ENCODE measurements at regions not wholly inside any gene's neighbourhood (a gene's known extent, or its start where the extent isn't known, plus 50 kb on each side); places are given as distances from the start of the nearest gene placed in this dataset.

GRCh38 chr18:51647346-51647745 is 449.9 kb upstream of the MEX3C start (continued):
- TF ChIP-seq, protein P1, sequence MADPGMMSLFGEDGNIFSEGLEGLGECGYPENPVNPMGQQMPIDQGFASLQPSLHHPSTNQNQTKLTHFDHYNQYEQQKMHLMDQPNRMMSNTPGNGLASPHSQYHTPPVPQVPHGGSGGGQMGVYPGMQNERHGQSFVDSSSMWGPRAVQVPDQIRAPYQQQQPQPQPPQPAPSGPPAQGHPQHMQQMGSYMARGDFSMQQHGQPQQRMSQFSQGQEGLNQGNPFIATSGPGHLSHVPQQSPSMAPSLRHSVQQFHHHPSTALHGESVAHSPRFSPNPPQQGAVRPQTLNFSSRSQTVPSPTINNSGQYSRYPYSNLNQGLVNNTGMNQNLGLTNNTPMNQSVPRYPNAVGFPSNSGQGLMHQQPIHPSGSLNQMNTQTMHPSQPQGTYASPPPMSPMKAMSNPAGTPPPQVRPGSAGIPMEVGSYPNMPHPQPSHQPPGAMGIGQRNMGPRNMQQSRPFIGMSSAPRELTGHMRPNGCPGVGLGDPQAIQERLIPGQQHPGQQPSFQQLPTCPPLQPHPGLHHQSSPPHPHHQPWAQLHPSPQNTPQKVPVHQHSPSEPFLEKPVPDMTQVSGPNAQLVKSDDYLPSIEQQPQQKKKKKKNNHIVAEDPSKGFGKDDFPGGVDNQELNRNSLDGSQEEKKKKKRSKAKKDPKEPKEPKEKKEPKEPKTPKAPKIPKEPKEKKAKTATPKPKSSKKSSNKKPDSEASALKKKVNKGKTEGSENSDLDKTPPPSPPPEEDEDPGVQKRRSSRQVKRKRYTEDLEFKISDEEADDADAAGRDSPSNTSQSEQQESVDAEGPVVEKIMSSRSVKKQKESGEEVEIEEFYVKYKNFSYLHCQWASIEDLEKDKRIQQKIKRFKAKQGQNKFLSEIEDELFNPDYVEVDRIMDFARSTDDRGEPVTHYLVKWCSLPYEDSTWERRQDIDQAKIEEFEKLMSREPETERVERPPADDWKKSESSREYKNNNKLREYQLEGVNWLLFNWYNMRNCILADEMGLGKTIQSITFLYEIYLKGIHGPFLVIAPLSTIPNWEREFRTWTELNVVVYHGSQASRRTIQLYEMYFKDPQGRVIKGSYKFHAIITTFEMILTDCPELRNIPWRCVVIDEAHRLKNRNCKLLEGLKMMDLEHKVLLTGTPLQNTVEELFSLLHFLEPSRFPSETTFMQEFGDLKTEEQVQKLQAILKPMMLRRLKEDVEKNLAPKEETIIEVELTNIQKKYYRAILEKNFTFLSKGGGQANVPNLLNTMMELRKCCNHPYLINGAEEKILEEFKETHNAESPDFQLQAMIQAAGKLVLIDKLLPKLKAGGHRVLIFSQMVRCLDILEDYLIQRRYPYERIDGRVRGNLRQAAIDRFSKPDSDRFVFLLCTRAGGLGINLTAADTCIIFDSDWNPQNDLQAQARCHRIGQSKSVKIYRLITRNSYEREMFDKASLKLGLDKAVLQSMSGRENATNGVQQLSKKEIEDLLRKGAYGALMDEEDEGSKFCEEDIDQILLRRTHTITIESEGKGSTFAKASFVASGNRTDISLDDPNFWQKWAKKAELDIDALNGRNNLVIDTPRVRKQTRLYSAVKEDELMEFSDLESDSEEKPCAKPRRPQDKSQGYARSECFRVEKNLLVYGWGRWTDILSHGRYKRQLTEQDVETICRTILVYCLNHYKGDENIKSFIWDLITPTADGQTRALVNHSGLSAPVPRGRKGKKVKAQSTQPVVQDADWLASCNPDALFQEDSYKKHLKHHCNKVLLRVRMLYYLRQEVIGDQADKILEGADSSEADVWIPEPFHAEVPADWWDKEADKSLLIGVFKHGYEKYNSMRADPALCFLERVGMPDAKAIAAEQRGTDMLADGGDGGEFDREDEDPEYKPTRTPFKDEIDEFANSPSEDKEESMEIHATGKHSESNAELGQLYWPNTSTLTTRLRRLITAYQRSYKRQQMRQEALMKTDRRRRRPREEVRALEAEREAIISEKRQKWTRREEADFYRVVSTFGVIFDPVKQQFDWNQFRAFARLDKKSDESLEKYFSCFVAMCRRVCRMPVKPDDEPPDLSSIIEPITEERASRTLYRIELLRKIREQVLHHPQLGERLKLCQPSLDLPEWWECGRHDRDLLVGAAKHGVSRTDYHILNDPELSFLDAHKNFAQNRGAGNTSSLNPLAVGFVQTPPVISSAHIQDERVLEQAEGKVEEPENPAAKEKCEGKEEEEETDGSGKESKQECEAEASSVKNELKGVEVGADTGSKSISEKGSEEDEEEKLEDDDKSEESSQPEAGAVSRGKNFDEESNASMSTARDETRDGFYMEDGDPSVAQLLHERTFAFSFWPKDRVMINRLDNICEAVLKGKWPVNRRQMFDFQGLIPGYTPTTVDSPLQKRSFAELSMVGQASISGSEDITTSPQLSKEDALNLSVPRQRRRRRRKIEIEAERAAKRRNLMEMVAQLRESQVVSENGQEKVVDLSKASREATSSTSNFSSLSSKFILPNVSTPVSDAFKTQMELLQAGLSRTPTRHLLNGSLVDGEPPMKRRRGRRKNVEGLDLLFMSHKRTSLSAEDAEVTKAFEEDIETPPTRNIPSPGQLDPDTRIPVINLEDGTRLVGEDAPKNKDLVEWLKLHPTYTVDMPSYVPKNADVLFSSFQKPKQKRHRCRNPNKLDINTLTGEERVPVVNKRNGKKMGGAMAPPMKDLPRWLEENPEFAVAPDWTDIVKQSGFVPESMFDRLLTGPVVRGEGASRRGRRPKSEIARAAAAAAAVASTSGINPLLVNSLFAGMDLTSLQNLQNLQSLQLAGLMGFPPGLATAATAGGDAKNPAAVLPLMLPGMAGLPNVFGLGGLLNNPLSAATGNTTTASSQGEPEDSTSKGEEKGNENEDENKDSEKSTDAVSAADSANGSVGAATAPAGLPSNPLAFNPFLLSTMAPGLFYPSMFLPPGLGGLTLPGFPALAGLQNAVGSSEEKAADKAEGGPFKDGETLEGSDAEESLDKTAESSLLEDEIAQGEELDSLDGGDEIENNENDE (IDR thresholded peaks at IDR 0.05; ENCODE audit: insufficient replicate concordance, low read length): no peak
- TF ChIP-seq, protein P2, sequence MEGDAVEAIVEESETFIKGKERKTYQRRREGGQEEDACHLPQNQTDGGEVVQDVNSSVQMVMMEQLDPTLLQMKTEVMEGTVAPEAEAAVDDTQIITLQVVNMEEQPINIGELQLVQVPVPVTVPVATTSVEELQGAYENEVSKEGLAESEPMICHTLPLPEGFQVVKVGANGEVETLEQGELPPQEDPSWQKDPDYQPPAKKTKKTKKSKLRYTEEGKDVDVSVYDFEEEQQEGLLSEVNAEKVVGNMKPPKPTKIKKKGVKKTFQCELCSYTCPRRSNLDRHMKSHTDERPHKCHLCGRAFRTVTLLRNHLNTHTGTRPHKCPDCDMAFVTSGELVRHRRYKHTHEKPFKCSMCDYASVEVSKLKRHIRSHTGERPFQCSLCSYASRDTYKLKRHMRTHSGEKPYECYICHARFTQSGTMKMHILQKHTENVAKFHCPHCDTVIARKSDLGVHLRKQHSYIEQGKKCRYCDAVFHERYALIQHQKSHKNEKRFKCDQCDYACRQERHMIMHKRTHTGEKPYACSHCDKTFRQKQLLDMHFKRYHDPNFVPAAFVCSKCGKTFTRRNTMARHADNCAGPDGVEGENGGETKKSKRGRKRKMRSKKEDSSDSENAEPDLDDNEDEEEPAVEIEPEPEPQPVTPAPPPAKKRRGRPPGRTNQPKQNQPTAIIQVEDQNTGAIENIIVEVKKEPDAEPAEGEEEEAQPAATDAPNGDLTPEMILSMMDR (IDR thresholded peaks at IDR 0.05; ENCODE audit: control extremely low read depth in 1 of 3, insufficient read depth in 1 of 3, low read depth in 1 of 3, low read length in 3 of 3): no peak
- TF ChIP-seq SP4 (IDR thresholded peaks at IDR 0.05; ENCODE audit: low read length): no peak
